Heart right ventricle (tissue), 16 donors: ENCODE measurements at regions not wholly inside any gene's neighbourhood (a gene's known extent, or its start where the extent isn't known, plus 50 kb on each side); places are given as distances from the start of the nearest gene placed in this dataset.

ENCODE experiments used
- ATAC-seq, 8 donors: fragments of 200-7000 bp; cut with Tn5 transposase; one replicate each; pipeline ENCODE4 v1.9.1; 2020; ENCODE audit warnings: mild to moderate bottlenecking in 8 of 8, moderate library complexity in 8 of 8, moderate number of reproducible peaks in 1 of 8
- DNase-seq, 2 donors: peaks; one replicate each; pipeline ENCODE4 v3.0.0-alpha.2; 2020
- H3K27ac ChIP-seq, 10 donors: fragments of 200-600 bp; sonication (generic) in 2 of 10; one replicate each; pipeline versions ENCODE4 v1.5.0 to v1.8.0; 2020 to 2022; ENCODE audit warnings: mild to moderate bottlenecking in 3 of 10
- H3K27me3 ChIP-seq, 7 donors: fragments of 200-600 bp; one replicate each; pipeline ENCODE4 v1.8.0; 2021 to 2022; ENCODE audit warnings: mild to moderate bottlenecking in 2 of 7
- H3K36me3 ChIP-seq, 9 donors: fragments of 200-600 bp; sonication (generic) in 1 of 9; one replicate each; pipeline versions ENCODE4 v1.5.0 to v1.8.0; 2020 to 2022; ENCODE audit warnings: mild to moderate bottlenecking in 2 of 9
- H3K4me1 ChIP-seq, 9 donors: fragments of 200-600 bp; sonication (generic) in 1 of 9; one replicate each; pipeline versions ENCODE4 v1.5.0 to v1.8.0; 2020 to 2022; ENCODE audit warnings: mild to moderate bottlenecking in 4 of 9
- H3K4me3 ChIP-seq, 10 donors: fragments of 200-600 bp; sonication (generic) in 2 of 10; one replicate each; pipeline versions ENCODE4 v1.5.0 to v1.8.0; 2020 to 2022; ENCODE audit warnings: mild to moderate bottlenecking in 7 of 10, moderate library complexity in 2 of 10
- H3K9me3 ChIP-seq, 11 donors: fragments of 200-600 bp in 10 of 11; sonication (generic) in 2 of 11; one replicate each; pipeline versions ENCODE4 v1.5.0 to v1.8.0; 2013 to 2022; ENCODE audit warnings: mild to moderate bottlenecking in 2 of 11, control low read depth in 1 of 11, moderate library complexity in 1 of 11
- CTCF ChIP-seq, 9 donors: fragments of 200-600 bp; sonication (generic) in 2 of 9; IDR thresholded peaks; one replicate each; pipeline versions ENCODE4 v1.5.0 to v1.8.0; 2021 to 2022; ENCODE audit warnings: antibody characterized with exemption in 9 of 9, mild to moderate bottlenecking in 5 of 9, moderate library complexity in 1 of 9
- WGBS, 2 donors: extraction: QIAGEN DNeasy Blood & Tissue Kit; methylation state at CpG; one replicate each; pipeline ENCODE4 v1.1.7; 2013; ENCODE audit warnings: inconsistent platforms in 1 of 2; 5-methylcytosine and 5-hydroxymethylcytosine counted together
- intact Hi-C, 10 donors: fragments of 100-400 bp; cut with DNase I; formaldehyde crosslinking; loops; one replicate each; pipeline versions ENCODE4 v1.11.1 to v1.14.2; 2022
- donor health status: Arrhythmogenic right ventricular cardiomyopathy.
- donor health status: ischemic (EF 13 %, LVEDD 7.1; RV severe dilation, severe dysfunction).
- donor health status: healthy with polysubstance abuse.
- donor health status: DM: no; HTN: yes; CAD: no.
- donor health status: DM: no; HTN: no; CAD: no.
- donor health status: ischemic (EF 25% LVEDD 6.9; RV normal size, moderate dysfunction).
- donor health status: ischemic (EF 25% LVEDD 5.7; RV mildly dilated, moderate dysfunction).
- donor health status: healthy.
- donor health status: DM: yes; HTN: yes; CAD: no.
- donor health status: Ischemic cardiomyopathy.
- donor health status: ischemic (EF 35%, LVEDD 5.7; RV mildly dilated, moderate dysfunction).
- donor health status: nonischemic (EF 11% LVEDD 7.7; RV severe dilation, severe dysfunction).
- donor health status: DM: yes; HTN: yes; CAD: no.
- donor health status: PGD.
- donor health status: ischemic (EF 29% LVEDD 5.4; RV normal size, mild dysfunction).
- donor health status: nonischemic (EF 23%, LVEDD 6.1; RV moderate dilation, normal function).

GRCh38 chr11:116132273-116132978, 628.2 kb upstream of the CADM1 start:
- DNase-seq (no peak), ATAC-seq (no peak)
- WGBS, 2 donors: 89 to 92% methylated on average over 14 of the region's 14 CpGs
- H3K9me3 ChIP-seq: no peaks in the 10 kb centered on the region
- intact Hi-C loops: no loop called here
- peaks cover 0 to 42% (median 6%) of the 10 kb centered on the region in 9 donors for H3K4me1 ChIP-seq
- no peak overlapping the region for H3K4me3 ChIP-seq
- H3K27ac ChIP-seq: no peak overlapping the region
- TF ChIP-seq CTCF (IDR thresholded peaks at IDR 0.05): no peak
- no peaks in the 10 kb centered on the region for H3K36me3 ChIP-seq
- H3K27me3 ChIP-seq: no peaks in the 10 kb centered on the region

GRCh38 chr11:116130122-116130521, 625.9 kb upstream of the CADM1 start:
- 77 to 87% methylated on average over 6 of the region's 6 CpGs for WGBS, 2 donors
- Histone ChIP-seq H3K27me3 (peaks cover 0 to 6% (median 0%) of the 10 kb centered on the region in 7 donors), H3K9me3 (no peaks in the 10 kb centered on the region), H3K4me1 (peaks cover 0 to 25% (median 0%) of the 10 kb centered on the region in 9 donors), H3K27ac (no peak overlapping the region), H3K4me3 (no peak overlapping the region), H3K36me3 (no peaks in the 10 kb centered on the region)
- DNase-seq (no peak), ATAC-seq (no peak)
- TF ChIP-seq CTCF (IDR thresholded peaks at IDR 0.05): no peak
- intact Hi-C loops: no loop called here

GRCh38 chr11:116129456-116129855, 625.2 kb upstream of the CADM1 start:
- 93 to 95% methylated on average over 9 of the region's 9 CpGs for WGBS, 2 donors
- H3K4me1 ChIP-seq: peaks cover 0 to 19% (median 0%) of the 10 kb centered on the region in 9 donors
- no peak overlapping the region for H3K4me3 ChIP-seq
- no peak for ATAC-seq
- no peak for DNase-seq
- intact Hi-C loops: no loop called here
- H3K27me3 ChIP-seq: peaks cover 0 to 6% (median 0%) of the 10 kb centered on the region in 7 donors
- TF ChIP-seq CTCF (IDR thresholded peaks at IDR 0.05): no peak
- no peaks in the 10 kb centered on the region for H3K9me3 ChIP-seq
- no peak overlapping the region for H3K27ac ChIP-seq
- no peaks in the 10 kb centered on the region for H3K36me3 ChIP-seq

GRCh38 chr11:116126562-116126961, 622.3 kb upstream of the CADM1 start:
- ATAC-seq: no peak
- DNase-seq: no peak
- no peaks in the 10 kb centered on the region for H3K4me1 ChIP-seq
- 93 to 97% methylated on average over 3 of the region's 3 CpGs for WGBS, 2 donors
- H3K27me3 ChIP-seq: peaks cover 0 to 6% (median 0%) of the 10 kb centered on the region in 7 donors
- no peaks in the 10 kb centered on the region for H3K36me3 ChIP-seq
- no peak overlapping the region for H3K4me3 ChIP-seq
- no peak overlapping the region for H3K27ac ChIP-seq
- no peaks in the 10 kb centered on the region for H3K9me3 ChIP-seq
- intact Hi-C loops: no loop called here
- TF ChIP-seq CTCF (IDR thresholded peaks at IDR 0.05): no peak
